Natural killer cell (primary cell): ENCODE measurements at regions not wholly inside any gene's neighbourhood (a gene's known extent, or its start where the extent isn't known, plus 50 kb on each side); places are given as distances from the start of the nearest gene placed in this dataset.

Source experiments
- ATAC-seq, 3 donors: fragments of 150-1000 bp in 2 of 3; fragments of 200-7000 bp in 1 of 3; cut with Tn5 transposase; 1 replicate in 1 of 3; 2 replicates in 2 of 3; pipeline ENCODE4 v1.10.0; 2021; ENCODE audit warnings: mild to moderate bottlenecking in 2 of 3, moderate library complexity in 2 of 3
- DNase-seq, 2 donors: peaks; one replicate each; pipeline versions ENCODE4 v3.0.0 to v3.0.0-alpha.2; 2013 to 2021; ENCODE audit warnings: mixed read lengths in 1 of 2
- H3K27ac ChIP-seq: one replicate; pipeline ENCODE4 v1.5.1; 2013; ENCODE audit warnings: mild to moderate bottlenecking, low read length
- H3K27me3 ChIP-seq: one replicate; pipeline ENCODE4 v1.6.1; 2013; ENCODE audit warnings: low read length; ENCODE audit not compliant: control insufficient read depth, insufficient read depth
- H3K36me3 ChIP-seq: one replicate; pipeline ENCODE4 v1.6.1; 2013; ENCODE audit warnings: low read length; ENCODE audit not compliant: control insufficient read depth, insufficient read depth
- H3K4me1 ChIP-seq: one replicate; pipeline ENCODE4 v1.6.1; 2013; ENCODE audit warnings: low read length; ENCODE audit not compliant: control insufficient read depth, insufficient read depth
- H3K4me3 ChIP-seq: one replicate; pipeline ENCODE4 v1.5.1; 2013; ENCODE audit warnings: low read length
- H3K9me3 ChIP-seq: one replicate; pipeline ENCODE4 v1.6.1; 2013; ENCODE audit warnings: low read length; ENCODE audit not compliant: control insufficient read depth, insufficient read depth
- H3K27ac Mint-ChIP-seq, 2 donors: one replicate each; pipeline ENCODE4 v1.8.0; 2022; ENCODE audit warnings: mild to moderate bottlenecking in 2 of 2, mixed read lengths in 2 of 2, moderate library complexity in 1 of 2
- H3K27me3 Mint-ChIP-seq, 2 donors: one replicate each; pipeline ENCODE4 v1.8.0; 2022; ENCODE audit warnings: low read depth in 2 of 2, mixed read lengths in 2 of 2
- H3K36me3 Mint-ChIP-seq: one replicate; pipeline ENCODE4 v1.8.0; 2022; ENCODE audit warnings: mixed read lengths
- H3K4me1 Mint-ChIP-seq, 2 donors: one replicate each; pipeline ENCODE4 v1.8.0; 2022; ENCODE audit warnings: mixed read lengths in 2 of 2
- H3K4me3 Mint-ChIP-seq: one replicate; pipeline ENCODE4 v1.8.0; 2022; ENCODE audit warnings: mild to moderate bottlenecking, moderate library complexity, mixed read lengths
- H3K9me3 Mint-ChIP-seq, 2 donors: one replicate each; pipeline ENCODE4 v1.8.0; 2022; ENCODE audit warnings: mixed read lengths in 2 of 2
- CTCF ChIP-seq: fragments of 200-600 bp; IDR thresholded peaks from one replicate; pipeline ENCODE4 v1.8.0; 2022; ENCODE audit warnings: antibody characterized with exemption
- WGBS: methylation state at CpG from one replicate; pipeline ENCODE4 v1.1.7; 2013; ENCODE audit warnings: missing lambda C conversion rate; ENCODE audit not compliant: insufficient coverage; 5-methylcytosine and 5-hydroxymethylcytosine counted together
- intact Hi-C: fragments of 100-400 bp; cut with micrococcal nuclease; formaldehyde crosslinking; loops from one replicate; pipeline ENCODE4 v1.14.2; 2022

- no peak overlapping the region for H3K27ac Mint-ChIP-seq
- 93% methylated on average over 2 of the region's 2 CpGs for WGBS
- no peaks in the 10 kb centered on the region for H3K36me3 Mint-ChIP-seq
- Histone ChIP-seq H3K27me3 (no peaks in the 10 kb centered on the region), H3K4me1 (no peaks in the 10 kb centered on the region), H3K4me3 (no peak overlapping the region), H3K36me3 (no peaks in the 10 kb centered on the region), H3K9me3 (no peaks in the 10 kb centered on the region), H3K27ac (no peak overlapping the region)
- no peak overlapping the region for H3K4me3 Mint-ChIP-seq
- H3K9me3 Mint-ChIP-seq, result peaks cover 2 to 4% of the 10 kb centered on the region in 2 donors
- ATAC-seq (no peak), DNase-seq (no peak)
- TF ChIP-seq CTCF, result no peak
- no peaks in the 10 kb centered on the region for H3K4me1 Mint-ChIP-seq
- intact Hi-C loops, result no loop called here
- peaks cover 11% of the 10 kb centered on the region in 2 donors for H3K27me3 Mint-ChIP-seq
Measured at GRCh38 chr9:106717686-106718085, 145.3 kb upstream of the ZNF462 start.

GRCh38 chr9:106718936-106719335, 144.0 kb upstream of the ZNF462 start:
- no peak for ATAC-seq
- no peak overlapping the region for H3K4me3 Mint-ChIP-seq
- no peaks in the 10 kb centered on the region for H3K36me3 ChIP-seq
- peaks cover 2 to 3% of the 10 kb centered on the region in 2 donors for H3K9me3 Mint-ChIP-seq
- no peak overlapping the region for H3K4me3 ChIP-seq
- H3K27me3 Mint-ChIP-seq, result peaks cover 11% of the 10 kb centered on the region in 2 donors
- DNase-seq, result no peak
- no peaks in the 10 kb centered on the region for H3K27me3 ChIP-seq
- H3K27ac ChIP-seq, result no peak overlapping the region
- no peak overlapping the region for H3K27ac Mint-ChIP-seq
- no peaks in the 10 kb centered on the region for H3K36me3 Mint-ChIP-seq
- intact Hi-C loops, result no loop called here
- no peaks in the 10 kb centered on the region for H3K4me1 ChIP-seq
- TF ChIP-seq CTCF, result no peak
- H3K9me3 ChIP-seq, result no peaks in the 10 kb centered on the region
- no peaks in the 10 kb centered on the region for H3K4me1 Mint-ChIP-seq

GRCh38 chr9:106722051-106722753, 140.8 kb upstream of the ZNF462 start:
- no peak overlapping the region for H3K4me3 Mint-ChIP-seq

More at GRCh38 chr9:106722051-106722753, 140.8 kb upstream of the ZNF462 start:
- peaks cover 11 to 15% of the 10 kb centered on the region in 2 donors for H3K27me3 Mint-ChIP-seq
- Histone ChIP-seq H3K36me3 (no peaks in the 10 kb centered on the region), H3K27me3 (no peaks in the 10 kb centered on the region), H3K4me1 (no peaks in the 10 kb centered on the region), H3K27ac (no peak overlapping the region), H3K9me3 (no peaks in the 10 kb centered on the region), H3K4me3 (no peak overlapping the region)
- no peaks in the 10 kb centered on the region for H3K4me1 Mint-ChIP-seq
- H3K36me3 Mint-ChIP-seq, result no peaks in the 10 kb centered on the region
- ATAC-seq (no peak), DNase-seq (no peak)
- intact Hi-C loops, result no loop called here
- H3K27ac Mint-ChIP-seq, result no peak overlapping the region
- H3K9me3 Mint-ChIP-seq, result peaks cover 5% of the 10 kb centered on the region in 2 donors
- 71% methylated on average over 1 of the region's 4 CpGs for WGBS
- no peak for TF ChIP-seq CTCF
